ENCODE measurements at regions not wholly inside any gene's neighbourhood (a gene's known extent, or its start where the extent isn't known, plus 50 kb on each side); places are given as distances from the start of the nearest gene placed in this dataset.

- no peaks in the 10 kb centered on the region for H3K4me1 ChIP-seq (ENCODE audit: low read depth, poor library complexity, severe bottlenecking)
- no peak overlapping the region for H2AFZ ChIP-seq (ENCODE audit: low read depth)
- H3K27me3 ChIP-seq (ENCODE audit: insufficient read depth, low read depth): no peaks in the 10 kb centered on the region; the same call in 1 of the 2 replicates
- no peak overlapping the region for H3K9ac ChIP-seq
- no peak overlapping the region for H3K4me2 ChIP-seq
- no peaks in the 10 kb centered on the region for H4K20me1 ChIP-seq (ENCODE audit: insufficient read depth)
- H3K4me3 ChIP-seq (IDR thresholded peaks at IDR 0.05; ENCODE audit: insufficient read depth, low read depth, low read length): no peak overlapping the region
- H3K79me2 ChIP-seq (ENCODE audit: insufficient read depth, low read depth): no peaks in the 10 kb centered on the region
- no peaks in the 10 kb centered on the region for H3K36me3 ChIP-seq (ENCODE audit: insufficient read depth)
- TF ChIP-seq, protein P1, sequence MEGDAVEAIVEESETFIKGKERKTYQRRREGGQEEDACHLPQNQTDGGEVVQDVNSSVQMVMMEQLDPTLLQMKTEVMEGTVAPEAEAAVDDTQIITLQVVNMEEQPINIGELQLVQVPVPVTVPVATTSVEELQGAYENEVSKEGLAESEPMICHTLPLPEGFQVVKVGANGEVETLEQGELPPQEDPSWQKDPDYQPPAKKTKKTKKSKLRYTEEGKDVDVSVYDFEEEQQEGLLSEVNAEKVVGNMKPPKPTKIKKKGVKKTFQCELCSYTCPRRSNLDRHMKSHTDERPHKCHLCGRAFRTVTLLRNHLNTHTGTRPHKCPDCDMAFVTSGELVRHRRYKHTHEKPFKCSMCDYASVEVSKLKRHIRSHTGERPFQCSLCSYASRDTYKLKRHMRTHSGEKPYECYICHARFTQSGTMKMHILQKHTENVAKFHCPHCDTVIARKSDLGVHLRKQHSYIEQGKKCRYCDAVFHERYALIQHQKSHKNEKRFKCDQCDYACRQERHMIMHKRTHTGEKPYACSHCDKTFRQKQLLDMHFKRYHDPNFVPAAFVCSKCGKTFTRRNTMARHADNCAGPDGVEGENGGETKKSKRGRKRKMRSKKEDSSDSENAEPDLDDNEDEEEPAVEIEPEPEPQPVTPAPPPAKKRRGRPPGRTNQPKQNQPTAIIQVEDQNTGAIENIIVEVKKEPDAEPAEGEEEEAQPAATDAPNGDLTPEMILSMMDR (conservative IDR thresholded peaks at IDR 0.05; ENCODE audit: low read depth, low read length): no peak
- no peak overlapping the region for H3K27ac ChIP-seq
Observed at GRCh38 chr1:4599521-4599920, 54.9 kb upstream of the AJAP1 start.

- H2AFZ ChIP-seq (ENCODE audit: low read depth): no peak overlapping the region
- no peaks in the 10 kb centered on the region for H4K20me1 ChIP-seq (ENCODE audit: insufficient read depth)
Observed at GRCh38 chr1:4599951-4600481, 54.4 kb upstream of the AJAP1 start.

DNA sequence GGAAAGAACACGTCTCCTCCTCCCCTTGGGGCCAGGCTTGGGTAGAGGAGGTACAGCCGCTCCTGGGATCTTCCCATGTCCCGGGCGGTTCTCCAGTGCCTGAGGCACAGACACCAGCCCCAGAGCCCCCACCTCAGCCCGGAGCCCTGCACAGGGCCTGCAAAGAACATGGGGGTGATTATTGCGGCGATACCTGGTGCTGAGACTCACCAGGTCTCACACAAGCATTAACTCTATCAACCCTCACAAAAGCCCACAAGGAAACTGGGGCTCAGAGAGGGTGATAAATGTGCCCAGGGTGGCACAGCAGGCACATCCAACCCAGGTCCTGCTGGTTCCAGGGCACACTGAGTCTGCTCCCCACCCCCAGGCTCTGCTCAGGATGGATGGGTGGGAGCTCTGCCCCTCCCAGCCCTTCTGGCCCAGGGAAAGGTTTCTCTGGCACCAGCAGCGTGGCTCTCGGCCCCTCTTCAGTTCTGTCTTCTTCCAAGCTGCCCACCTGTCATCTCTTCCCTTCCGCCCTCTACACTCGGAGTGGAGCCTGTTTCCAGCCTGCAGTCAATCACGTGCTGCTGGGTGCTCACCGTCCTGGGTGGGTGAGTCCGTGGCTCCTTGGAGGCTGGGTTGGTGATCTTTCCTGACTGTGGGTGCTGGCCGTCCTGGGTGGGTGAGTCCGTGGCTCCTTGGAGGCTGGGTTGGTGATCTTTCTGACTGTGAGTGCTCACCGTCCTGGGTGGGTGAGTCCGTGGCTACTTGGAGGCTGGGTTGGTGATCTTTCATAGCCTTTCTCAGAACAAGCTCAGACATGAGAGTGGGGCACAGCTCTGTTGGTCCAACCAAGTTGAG, 53.6 kb upstream of the AJAP1 start:
- Histone ChIP-seq H3K27me3 (ENCODE audit: insufficient read depth, low read depth) (no peaks in the 10 kb centered on the region; the same call in 1 of the 2 replicates), H2AFZ (ENCODE audit: low read depth) (no peak overlapping the region)

More at GRCh38 chr1:4599951-4600481, 54.4 kb upstream of the AJAP1 start:
- Histone ChIP-seq H3K27me3 (ENCODE audit: insufficient read depth, low read depth) (no peaks in the 10 kb centered on the region; the same call in 1 of the 2 replicates), H3K36me3 (ENCODE audit: insufficient read depth) (no peaks in the 10 kb centered on the region), H3K79me2 (ENCODE audit: insufficient read depth, low read depth) (no peaks in the 10 kb centered on the region), H3K4me2 (no peak overlapping the region), H3K9ac (no peak overlapping the region), H3K27ac (no peak overlapping the region), H3K4me1 (ENCODE audit: low read depth, poor library complexity, severe bottlenecking) (no peaks in the 10 kb centered on the region), H3K4me3 (IDR thresholded peaks at IDR 0.05; ENCODE audit: insufficient read depth, low read depth, low read length) (no peak overlapping the region)
- TF ChIP-seq, protein P1 (conservative IDR thresholded peaks at IDR 0.05; ENCODE audit: low read depth, low read length): no peak

DNA sequence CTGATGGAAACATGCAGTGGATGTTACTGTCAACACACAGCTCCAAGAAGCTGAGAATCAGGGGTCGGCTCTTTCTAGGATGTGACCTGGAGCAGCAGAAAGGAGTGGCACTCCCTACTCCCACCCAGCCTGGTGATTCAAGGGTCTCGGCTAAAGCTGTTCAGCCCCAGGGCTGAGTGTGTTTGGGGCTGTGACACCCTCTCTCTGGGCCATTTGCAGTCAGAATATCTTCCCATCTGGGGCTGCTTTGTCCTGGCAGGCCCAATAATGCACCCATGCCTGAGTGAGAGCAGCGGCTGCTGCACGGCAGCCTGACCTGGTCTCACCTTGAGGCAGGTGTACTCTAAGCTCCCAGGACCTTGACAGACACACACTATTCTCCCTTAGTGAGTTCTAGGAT, 52.5 kb upstream of the AJAP1 start:
- H3K4me1 ChIP-seq (ENCODE audit: low read depth, poor library complexity, severe bottlenecking): no peaks in the 10 kb centered on the region
- no peaks in the 10 kb centered on the region for H4K20me1 ChIP-seq (ENCODE audit: insufficient read depth)
- H3K4me3 ChIP-seq (IDR thresholded peaks at IDR 0.05; ENCODE audit: insufficient read depth, low read depth, low read length): no peak overlapping the region
- no peak overlapping the region for H3K27ac ChIP-seq
- H3K9ac ChIP-seq: no peak overlapping the region
- TF ChIP-seq, protein P1 (conservative IDR thresholded peaks at IDR 0.05; ENCODE audit: low read depth, low read length): no peak
- H2AFZ ChIP-seq (ENCODE audit: low read depth): no peak overlapping the region
- H3K79me2 ChIP-seq (ENCODE audit: insufficient read depth, low read depth): no peaks in the 10 kb centered on the region
- no peaks in the 10 kb centered on the region; the same call in 1 of the 2 replicates for H3K27me3 ChIP-seq (ENCODE audit: insufficient read depth, low read depth)
- H3K4me2 ChIP-seq: no peak overlapping the region
- no peaks in the 10 kb centered on the region for H3K36me3 ChIP-seq (ENCODE audit: insufficient read depth)

More for the DNA sequence above, 53.6 kb upstream of the AJAP1 start:
- H4K20me1 ChIP-seq (ENCODE audit: insufficient read depth): no peaks in the 10 kb centered on the region
- H3K9ac ChIP-seq: no peak overlapping the region
- H3K79me2 ChIP-seq (ENCODE audit: insufficient read depth, low read depth): no peaks in the 10 kb centered on the region
- H3K36me3 ChIP-seq (ENCODE audit: insufficient read depth): no peaks in the 10 kb centered on the region
- H3K4me3 ChIP-seq (IDR thresholded peaks at IDR 0.05; ENCODE audit: insufficient read depth, low read depth, low read length): no peak overlapping the region
- no peak overlapping the region for H3K4me2 ChIP-seq
- no peak overlapping the region for H3K27ac ChIP-seq
- TF ChIP-seq, protein P1 (conservative IDR thresholded peaks at IDR 0.05; ENCODE audit: low read depth, low read length): no peak
- no peaks in the 10 kb centered on the region for H3K4me1 ChIP-seq (ENCODE audit: low read depth, poor library complexity, severe bottlenecking)
